A549 (cell line): ENCODE measurements at regions not wholly inside any gene's neighbourhood (a gene's known extent, or its start where the extent isn't known, plus 50 kb on each side); places are given as distances from the start of the nearest gene placed in this dataset.

Source experiments
- ATAC-seq, 2 experiments: fragments of 200-7000 bp in 1 of 2; fragments of >200 bp in 1 of 2; cut with Nextera tagmentation in 1 of 2; cut with Tn5 transposase in 1 of 2; 3 replicates each; pipeline versions ENCODE4 v1.8.0 to v1.9.1; 2018 to 2020; ENCODE audit warnings: mild to moderate bottlenecking in 1 of 2, moderate library complexity in 1 of 2
- CTCF ChIA-PET: fragments of 300-600 bp; sonication (Branson Sonifier 250); formaldehyde crosslinking; extraction: SDS; loops from one replicate; lab custom pipeline; 2021; ENCODE audit warnings: antibody characterized with exemption, inconsistent platforms; lab: Yijun Ruan, JAX
- POLR2A ChIA-PET: fragments of 350-600 bp; formaldehyde crosslinking; extraction: SDS; loops from one replicate; lab custom pipeline; 2021; ENCODE audit warnings: antibody characterized with exemption, inconsistent platforms; lab: Yijun Ruan, JAX
- DNase-seq, 2 experiments: peaks; one replicate each; pipeline versions ENCODE4 v3.0.0 to v3.0.0-alpha.2; 2011 to 2016; ENCODE audit warnings: low read depth in 1 of 2, low spot score in 1 of 2
- FAIRE-seq: peaks from 2 replicates; lab custom pipeline; 2011; peaks lifted over from hg19 to GRCh38; lab: Jason Lieb, UNC
- H3K27ac ChIP-seq, 2 experiments: fragments of >200 bp; sonication (Bioruptor Twin); formaldehyde crosslinking; 3 replicates each; pipeline ENCODE4 v1.5.1; 2016 to 2017
- H3K4me1 ChIP-seq: fragments of >200 bp; sonication (Bioruptor Twin); formaldehyde crosslinking; 3 replicates; pipeline ENCODE4 v1.6.1; 2016
- H3K4me2 ChIP-seq: fragments of >200 bp; sonication (Bioruptor Twin); formaldehyde crosslinking; 3 replicates; pipeline ENCODE4 v1.6.1; 2016
- H3K4me3 ChIP-seq: fragments of >200 bp; sonication (Bioruptor Twin); formaldehyde crosslinking; 3 replicates; pipeline ENCODE4 v1.5.1; 2016
- H3K9me3 ChIP-seq: fragments of >200 bp; sonication (Bioruptor Twin); formaldehyde crosslinking; 3 replicates; pipeline ENCODE4 v1.6.1; 2016
- E2F6 ChIP-seq: IDR thresholded peaks from 2 replicates; pipeline ENCODE4 v1.6.1; 2012; ENCODE audit warnings: low read depth, borderline replicate concordance
- EHMT2 ChIP-seq: fragments of 200-600 bp; sonication (generic); IDR thresholded peaks from 2 replicates; pipeline ENCODE4 v1.6.1; 2016; ENCODE audit warnings: antibody characterized with exemption, low read depth, mild to moderate bottlenecking, moderate library complexity
- ELK1 ChIP-seq: fragments of 150-350 bp; IDR thresholded peaks from 2 replicates; pipeline ENCODE4 v1.6.1; 2014; ENCODE audit warnings: low read depth, mild to moderate bottlenecking, low read length
- EP300 ChIP-seq, 2 experiments: fragments of >200 bp; sonication (Bioruptor Twin); formaldehyde crosslinking; IDR thresholded peaks; 2 replicates in 1 of 2; 3 replicates in 1 of 2; pipeline ENCODE4 v1.6.1; 2016 to 2017
- ESRRA ChIP-seq: fragments of 150-350 bp; IDR thresholded peaks from 2 replicates; pipeline ENCODE4 v1.6.1; 2014; ENCODE audit warnings: mild to moderate bottlenecking, low read length, borderline replicate concordance
- FOSB ChIP-seq: fragments of 250-450 bp; sonication (Bioruptor Pico); IDR thresholded peaks from 2 replicates; pipeline ENCODE4 v1.5.0; 2020; ENCODE audit warnings: mild to moderate bottlenecking, moderate library complexity
- FOSL2 ChIP-seq, 2 experiments: fragments of 450-650 bp in 1 of 2; fragments of >200 bp in 1 of 2; sonication (Bioruptor Twin) in 1 of 2; formaldehyde crosslinking; IDR thresholded peaks; 2 replicates each; pipeline versions ENCODE4 v1.5.0 to v1.6.1; 2016 to 2020; ENCODE audit warnings: mild to moderate bottlenecking in 1 of 2, moderate library complexity in 1 of 2
- FOXS1 ChIP-seq: fragments of 250-450 bp; sonication (Bioruptor Pico); IDR thresholded peaks from 2 replicates; pipeline ENCODE4 v1.5.0; 2020; ENCODE audit warnings: mild to moderate bottlenecking, moderate library complexity
- HDAC2 ChIP-seq: fragments of 200-600 bp; sonication (generic); IDR thresholded peaks from 2 replicates; pipeline ENCODE4 v1.6.1; 2016
- HOXA7 ChIP-seq: fragments of 250-450 bp; sonication (Bioruptor Pico); IDR thresholded peaks from 2 replicates; pipeline ENCODE4 v1.5.0; 2020; ENCODE audit warnings: mild to moderate bottlenecking, moderate library complexity
- HOXB5 ChIP-seq: fragments of 250-450 bp; sonication (Bioruptor Pico); IDR thresholded peaks from 2 replicates; pipeline ENCODE4 v1.5.0; 2020; ENCODE audit warnings: mild to moderate bottlenecking, moderate library complexity
- JUNB ChIP-seq: fragments of >200 bp; sonication (Bioruptor Twin); formaldehyde crosslinking; IDR thresholded peaks from 2 replicates; pipeline ENCODE4 v1.6.1; 2016
- KDM5A ChIP-seq: fragments of 200-600 bp; sonication (generic); IDR thresholded peaks from 2 replicates; pipeline ENCODE4 v1.6.1; 2016; ENCODE audit warnings: antibody characterized with exemption, mild to moderate bottlenecking
- MAX ChIP-seq: IDR thresholded peaks from 2 replicates; pipeline ENCODE4 v1.6.1; 2012
- MYC ChIP-seq: IDR thresholded peaks from 2 replicates; pipeline ENCODE4 v1.6.1; 2012; ENCODE audit warnings: mild to moderate bottlenecking, inconsistent platforms, low read length, improper control_type of control experiment, borderline replicate concordance
- NR3C1 ChIP-seq: fragments of >200 bp; sonication (Bioruptor Twin); formaldehyde crosslinking; IDR thresholded peaks from 3 replicates; pipeline ENCODE4 v1.6.1; 2017
- RCOR1 ChIP-seq: fragments of 150-350 bp; IDR thresholded peaks from 2 replicates; pipeline ENCODE4 v1.6.1; 2014; ENCODE audit warnings: antibody characterized with exemption, low read length, low read depth
- RFX5 ChIP-seq: fragments of 450-650 bp; IDR thresholded peaks from 2 replicates; pipeline ENCODE4 v1.7.1; 2014; ENCODE audit warnings: antibody characterized with exemption, mild to moderate bottlenecking, moderate library complexity
- TFCP2L1 ChIP-seq: fragments of 250-450 bp; sonication (Bioruptor Pico); IDR thresholded peaks from 2 replicates; pipeline ENCODE4 v1.5.0; 2021; ENCODE audit warnings: mild to moderate bottlenecking
- TP53 ChIP-seq: fragments of 250-450 bp; sonication (Bioruptor Pico); IDR thresholded peaks from 2 replicates; pipeline ENCODE4 v1.5.0; 2021; ENCODE audit warnings: mild to moderate bottlenecking, moderate library complexity
- ZC3H11A ChIP-seq: fragments of 450-650 bp; IDR thresholded peaks from 2 replicates; pipeline ENCODE4 v1.6.1; 2014; ENCODE audit warnings: antibody characterized with exemption, mild to moderate bottlenecking
- ZFP36 ChIP-seq: fragments of 450-650 bp; IDR thresholded peaks from 2 replicates; pipeline ENCODE4 v1.6.1; 2014; ENCODE audit warnings: borderline replicate concordance; ENCODE audit not compliant: partially characterized antibody
- WGBS: methylation state at CpG from one replicate; pipeline ENCODE4 v1.1.6; 2017; ENCODE audit errors: missing lambda C conversion rate; 5-methylcytosine and 5-hydroxymethylcytosine counted together

- Histone ChIP-seq H3K27ac (no peak overlapping the region), H3K4me2 (no peak overlapping the region)
- CTCF ChIA-PET, result interaction anchor here (1.0 to 1.3 kb wide), 5 partner anchors 9 to 83 kb away, joined by 3 to 7 read pairs (median 3); no protein-coding TSS in a partner anchor
Observed at GRCh38 chr15:70383856-70384255, 286.1 kb upstream of the TLE3 start.

GRCh38 chr15:70382762-70383458 is 285.2 kb upstream of the TLE3 start:
- DNase-seq, result no peak
- ChIA-PET CTCF (interaction anchor here (0.6 to 1.6 kb wide), 5 partner anchors 52 to 369 kb away, joined by 3 to 5 read pairs (median 3); no protein-coding TSS in a partner anchor), POLR2A (no interaction called here)
- TF ChIP-seq NR3C1 (no peak), RCOR1 (no peak), HDAC2 (no peak), MYC (no peak), EP300 (IDR thresholded peaks at IDR 0.05) (no peak), E2F6 (no peak), MAX (no peak), ELK1 (no peak), FOXS1 (CRISPR knock-in tag) (no peak), FOSB (CRISPR knock-in tag) (no peak), ESRRA (no peak)
- no peak for ATAC-seq
- peaks cover 5% of the 10 kb centered on the region; the same call in 1 of the 3 replicates for H3K4me1 ChIP-seq
- H3K4me2 ChIP-seq, result no peak overlapping the region
- 85% methylated on average over 14 of the region's 14 CpGs for WGBS
- no peaks in the 10 kb centered on the region for H3K9me3 ChIP-seq
- no peak overlapping the region for H3K4me3 ChIP-seq
- no peak overlapping the region for H3K27ac ChIP-seq
- no peak for FAIRE-seq

More at GRCh38 chr15:70383856-70384255, 286.1 kb upstream of the TLE3 start:
- no peaks in the 10 kb centered on the region for H3K4me1 ChIP-seq
- 86% methylated on average over 8 of the region's 8 CpGs for WGBS
- TF ChIP-seq ZC3H11A, result no peak
- no peak for TF ChIP-seq RFX5
- TF ChIP-seq FOXS1 (CRISPR knock-in tag), result no peak
- ATAC-seq (no peak), FAIRE-seq (no peak), DNase-seq (no peak)
- H3K4me3 ChIP-seq, result no peak overlapping the region
- POLR2A ChIA-PET, result no interaction called here
- H3K9me3 ChIP-seq, result no peaks in the 10 kb centered on the region

- Histone ChIP-seq H3K27ac (no peak overlapping the region), H3K4me1 (peaks cover 8% of the 10 kb centered on the region; the same call in 2 of the 3 replicates), H3K4me2 (no peak overlapping the region), H3K4me3 (no peak overlapping the region), H3K9me3 (no peaks in the 10 kb centered on the region)
- ChIA-PET POLR2A (no interaction called here), CTCF (interaction anchor here (1.1 to 1.6 kb wide), 5 partner anchors 13 to 107 kb away, joined by 3 to 5 read pairs (median 4); no protein-coding TSS in a partner anchor)
- ATAC-seq (no peak), DNase-seq (no peak), FAIRE-seq (no peak)
- no peak for TF ChIP-seq TFCP2L1 (CRISPR knock-in tag)
- TF ChIP-seq JUNB, result no peak
- TF ChIP-seq ZFP36, result no peak
- TF ChIP-seq TP53 (CRISPR knock-in tag), result no peak
- TF ChIP-seq EP300 (IDR thresholded peaks at IDR 0.05), result no peak
- TF ChIP-seq FOSL2 (IDR thresholded peaks at IDR 0.05), result no peak
- no peak for TF ChIP-seq FOSL2 (CRISPR knock-in tag; IDR thresholded peaks at IDR 0.05)
- TF ChIP-seq HOXB5, result no peak
- TF ChIP-seq HOXA7 (CRISPR knock-in tag), result no peak
- TF ChIP-seq ELK1, result no peak
- no peak for TF ChIP-seq KDM5A
- no peak for TF ChIP-seq EHMT2
- WGBS, result 89% methylated on average over 7 of the region's 7 CpGs
Observed at GRCh38 chr15:70382009-70382749, 284.5 kb upstream of the TLE3 start.
